IMR-90 (cell line): ENCODE measurements at regions not wholly inside any gene's neighbourhood (a gene's known extent, or its start where the extent isn't known, plus 50 kb on each side); places are given as distances from the start of the nearest gene placed in this dataset.

Experiments used
- BHLHE40 ChIP-seq: fragments of 150-350 bp; IDR thresholded peaks from 2 replicates; pipeline ENCODE4 v1.6.1; 2016; ENCODE audit warnings: mild to moderate bottlenecking, low read depth, low read length
- CEBPB ChIP-seq: IDR thresholded peaks from 2 replicates; pipeline ENCODE4 v1.6.1; 2012; ENCODE audit warnings: low read depth, low read length, improper control_type of control experiment
- CHD1 ChIP-seq: IDR thresholded peaks from 2 replicates; pipeline ENCODE4 v1.6.1; 2012; ENCODE audit warnings: low read depth, low read length, improper control_type of control experiment
- FOS ChIP-seq: fragments of 150-350 bp; IDR thresholded peaks from 2 replicates; pipeline ENCODE4 v1.6.1; 2016; ENCODE audit warnings: low read depth, low read length
- MAFK ChIP-seq: IDR thresholded peaks from 2 replicates; pipeline ENCODE4 v1.6.1; 2012; ENCODE audit warnings: low read depth, low read length, improper control_type of control experiment
- MXI1 ChIP-seq: IDR thresholded peaks from 2 replicates; pipeline ENCODE4 v1.6.1; 2012; ENCODE audit warnings: low read depth, mild to moderate bottlenecking, low read length, moderate library complexity, borderline replicate concordance
- POLR2A ChIP-seq: IDR thresholded peaks from 2 replicates; pipeline ENCODE4 v1.6.1; 2012; ENCODE audit warnings: mild to moderate bottlenecking, low read depth, low read length
- RAD21 ChIP-seq: IDR thresholded peaks from 2 replicates; pipeline ENCODE4 v1.6.1; 2012; ENCODE audit warnings: low read length, improper control_type of control experiment
- TF ChIP-seq, protein P1 (sequence below): conservative IDR thresholded peaks from 2 replicates; pipeline ENCODE4 v1.5.1; 2012; ENCODE audit warnings: mild to moderate bottlenecking, low read depth, low read length, improper control_type of control experiment
- TF ChIP-seq, protein P2 (sequence below): fragments of 150-350 bp; IDR thresholded peaks from 2 replicates; pipeline ENCODE4 v1.6.1; 2017; ENCODE audit warnings: mild to moderate bottlenecking, antibody characterized with exemption, low read length, low read depth
- TF ChIP-seq, protein P3 (sequence below): fragments of 150-350 bp; IDR thresholded peaks from 2 replicates; pipeline ENCODE4 v1.6.1; 2016; ENCODE audit warnings: low read depth, mild to moderate bottlenecking, low read length, moderate library complexity, borderline replicate concordance

DNA sequence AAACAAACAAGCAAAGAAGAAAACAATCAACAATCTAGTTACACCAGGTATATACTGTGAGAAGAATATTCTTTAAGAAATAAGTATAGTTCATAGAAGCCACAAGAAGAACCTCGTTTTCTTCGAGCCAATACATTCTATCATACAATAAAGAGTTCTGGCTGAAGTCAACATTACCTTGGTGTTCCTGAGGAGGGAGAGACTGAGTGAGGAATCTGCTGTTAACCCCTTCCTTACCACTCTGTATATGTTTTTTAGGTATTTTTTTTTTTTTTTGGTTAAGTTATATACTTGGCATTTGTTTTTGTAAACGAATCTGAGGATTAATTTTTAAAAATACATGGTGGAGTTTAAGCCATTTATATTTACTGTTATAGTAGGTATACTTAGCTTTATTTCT is 412.5 kb downstream of the NUP35 start:
- TF ChIP-seq, protein P1, sequence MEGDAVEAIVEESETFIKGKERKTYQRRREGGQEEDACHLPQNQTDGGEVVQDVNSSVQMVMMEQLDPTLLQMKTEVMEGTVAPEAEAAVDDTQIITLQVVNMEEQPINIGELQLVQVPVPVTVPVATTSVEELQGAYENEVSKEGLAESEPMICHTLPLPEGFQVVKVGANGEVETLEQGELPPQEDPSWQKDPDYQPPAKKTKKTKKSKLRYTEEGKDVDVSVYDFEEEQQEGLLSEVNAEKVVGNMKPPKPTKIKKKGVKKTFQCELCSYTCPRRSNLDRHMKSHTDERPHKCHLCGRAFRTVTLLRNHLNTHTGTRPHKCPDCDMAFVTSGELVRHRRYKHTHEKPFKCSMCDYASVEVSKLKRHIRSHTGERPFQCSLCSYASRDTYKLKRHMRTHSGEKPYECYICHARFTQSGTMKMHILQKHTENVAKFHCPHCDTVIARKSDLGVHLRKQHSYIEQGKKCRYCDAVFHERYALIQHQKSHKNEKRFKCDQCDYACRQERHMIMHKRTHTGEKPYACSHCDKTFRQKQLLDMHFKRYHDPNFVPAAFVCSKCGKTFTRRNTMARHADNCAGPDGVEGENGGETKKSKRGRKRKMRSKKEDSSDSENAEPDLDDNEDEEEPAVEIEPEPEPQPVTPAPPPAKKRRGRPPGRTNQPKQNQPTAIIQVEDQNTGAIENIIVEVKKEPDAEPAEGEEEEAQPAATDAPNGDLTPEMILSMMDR, result no peak
- TF ChIP-seq POLR2A (no peak), FOS (no peak), CEBPB (no peak), CHD1 (no peak), MAFK (no peak), RAD21 (no peak), BHLHE40 (no peak), MXI1 (no peak)
- TF ChIP-seq, protein P2, sequence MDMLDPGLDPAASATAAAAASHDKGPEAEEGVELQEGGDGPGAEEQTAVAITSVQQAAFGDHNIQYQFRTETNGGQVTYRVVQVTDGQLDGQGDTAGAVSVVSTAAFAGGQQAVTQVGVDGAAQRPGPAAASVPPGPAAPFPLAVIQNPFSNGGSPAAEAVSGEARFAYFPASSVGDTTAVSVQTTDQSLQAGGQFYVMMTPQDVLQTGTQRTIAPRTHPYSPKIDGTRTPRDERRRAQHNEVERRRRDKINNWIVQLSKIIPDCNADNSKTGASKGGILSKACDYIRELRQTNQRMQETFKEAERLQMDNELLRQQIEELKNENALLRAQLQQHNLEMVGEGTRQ, result no peak
- TF ChIP-seq, protein P3, sequence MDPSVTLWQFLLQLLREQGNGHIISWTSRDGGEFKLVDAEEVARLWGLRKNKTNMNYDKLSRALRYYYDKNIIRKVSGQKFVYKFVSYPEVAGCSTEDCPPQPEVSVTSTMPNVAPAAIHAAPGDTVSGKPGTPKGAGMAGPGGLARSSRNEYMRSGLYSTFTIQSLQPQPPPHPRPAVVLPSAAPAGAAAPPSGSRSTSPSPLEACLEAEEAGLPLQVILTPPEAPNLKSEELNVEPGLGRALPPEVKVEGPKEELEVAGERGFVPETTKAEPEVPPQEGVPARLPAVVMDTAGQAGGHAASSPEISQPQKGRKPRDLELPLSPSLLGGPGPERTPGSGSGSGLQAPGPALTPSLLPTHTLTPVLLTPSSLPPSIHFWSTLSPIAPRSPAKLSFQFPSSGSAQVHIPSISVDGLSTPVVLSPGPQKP, result no peak
